Endothelial cell of umbilical vein (primary cell): ENCODE measurements at regions not wholly inside any gene's neighbourhood (a gene's known extent, or its start where the extent isn't known, plus 50 kb on each side); places are given as distances from the start of the nearest gene placed in this dataset.

Experiments used
- BruUV-seq: library from RNA; stranded (reverse); fragments of 400-500 nt; replicated peaks from 2 replicates; lab custom pipeline; 2021; lab: Mats Ljungman, UMichigan
- CTCF ChIA-PET: fragments of 300-600, 350-600 bp; sonication (Branson Sonifier 250); formaldehyde crosslinking; loops from one replicate; lab custom pipeline; 2021; ENCODE audit warnings: antibody characterized with exemption, inconsistent platforms; lab: Charles Lee
- POLR2A ChIA-PET: fragments of 300-600, 350-600 bp; sonication (Branson Sonifier 250); formaldehyde crosslinking; loops from one replicate; lab custom pipeline; 2021; ENCODE audit warnings: antibody characterized with exemption, inconsistent platforms; lab: Charles Lee
- DNase-seq: peaks from one replicate; pipeline ENCODE4 v3.0.0-alpha.2; 2011; ENCODE audit warnings: low read depth, low spot score
- FAIRE-seq: peaks from 2 replicates; lab custom pipeline; 2011; peaks lifted over from hg19 to GRCh38; lab: Jason Lieb, UNC
- H2AFZ ChIP-seq: 2 replicates; pipeline ENCODE4 v1.6.0; 2012; ENCODE audit warnings: low read depth, low read length, control low read depth, inconsistent platforms
- H3K27ac ChIP-seq: 2 replicates; pipeline ENCODE4 v1.5.1; 2011; ENCODE audit warnings: low read depth, mild to moderate bottlenecking, control low read depth, low read length, moderate library complexity; ENCODE audit not compliant: insufficient read depth
- H3K27me3 ChIP-seq, 2 experiments: 2 replicates each; pipeline versions ENCODE4 v1.6.0 to v1.6.1; 2011; ENCODE audit warnings: low read length in 2 of 2, mixed read lengths in 1 of 2; ENCODE audit not compliant: control insufficient read depth in 2 of 2, insufficient read depth in 2 of 2
- H3K36me3 ChIP-seq, 2 experiments: 2 replicates in 1 of 2; 3 replicates in 1 of 2; pipeline ENCODE4 v1.5.1; 2011; ENCODE audit warnings: low read length in 2 of 2, mild to moderate bottlenecking in 1 of 2, moderate library complexity in 1 of 2; ENCODE audit not compliant: control insufficient read depth in 2 of 2, insufficient read depth in 2 of 2; ENCODE audit errors: extremely low read depth in 1 of 2
- H3K4me1 ChIP-seq: 3 replicates; pipeline ENCODE4 v1.5.1; 2011; ENCODE audit warnings: mild to moderate bottlenecking, low read length; ENCODE audit not compliant: control insufficient read depth, insufficient read depth; ENCODE audit errors: extremely low read depth
- H3K4me2 ChIP-seq: 2 replicates; pipeline ENCODE4 v1.6.1; 2011; ENCODE audit warnings: low read length, control low read depth, mixed read lengths; ENCODE audit not compliant: insufficient read depth
- H3K4me3 ChIP-seq, 3 experiments: fragments of 200-600 bp in 1 of 3; sonication (generic), shearing (Covaris generic) in 1 of 3; replicated peaks in 1 of 3; 2 replicates each; pipeline ENCODE4 v1.5.1; 2011 to 2016; ENCODE audit warnings: control low read depth in 3 of 3, low read length in 3 of 3, mild to moderate bottlenecking in 2 of 3, inconsistent platforms in 1 of 3, low read depth in 1 of 3, moderate library complexity in 1 of 3; ENCODE audit not compliant: insufficient read depth in 1 of 3
- H3K79me2 ChIP-seq: 2 replicates; pipeline ENCODE4 v1.6.0; 2012; ENCODE audit warnings: low read length, inconsistent platforms; ENCODE audit not compliant: control insufficient read depth, insufficient read depth
- H3K9ac ChIP-seq: replicated peaks from 2 replicates; pipeline ENCODE3; 2011; ENCODE audit warnings: low read length, control low read depth; ENCODE audit not compliant: insufficient read depth; ENCODE audit errors: extremely low read depth
- H3K9me1 ChIP-seq: replicated peaks from 3 replicates; pipeline ENCODE4 v1.6.0; 2011; ENCODE audit warnings: mild to moderate bottlenecking, low read length; ENCODE audit not compliant: control insufficient read depth, insufficient read depth; ENCODE audit errors: extremely low read depth
- H3K9me3 ChIP-seq: replicated peaks from 2 replicates; pipeline ENCODE4 v1.5.1; 2012; ENCODE audit warnings: low read length, inconsistent platforms; ENCODE audit not compliant: control insufficient read depth, insufficient read depth
- H4K20me1 ChIP-seq: replicated peaks from 2 replicates; pipeline ENCODE3; 2011; ENCODE audit warnings: mild to moderate bottlenecking, low read length; ENCODE audit not compliant: control insufficient read depth, insufficient read depth; ENCODE audit errors: extremely low read depth
- EZH2 ChIP-seq: IDR thresholded peaks from 2 replicates; pipeline ENCODE4 v1.6.1; 2012; ENCODE audit warnings: borderline replicate concordance, low read depth, mild to moderate bottlenecking, moderate library complexity, low read length, inconsistent platforms; ENCODE audit not compliant: severe bottlenecking
- FOS ChIP-seq: IDR thresholded peaks from 2 replicates; pipeline ENCODE4 v1.6.1; 2011; ENCODE audit warnings: mild to moderate bottlenecking, low read length, moderate library complexity, borderline replicate concordance; ENCODE audit not compliant: insufficient read depth
- GATA2 ChIP-seq: IDR thresholded peaks from 2 replicates; pipeline ENCODE4 v1.7.0; 2011; ENCODE audit warnings: low read depth, mild to moderate bottlenecking, moderate library complexity, mixed read lengths, low read length; ENCODE audit not compliant: insufficient read length, insufficient read depth
- JUN ChIP-seq: IDR thresholded peaks from 2 replicates; pipeline ENCODE4 v1.6.1; 2011; ENCODE audit warnings: borderline replicate concordance, low read depth; ENCODE audit not compliant: insufficient read length, insufficient read depth
- MYC ChIP-seq: IDR thresholded peaks from one replicate; pipeline ENCODE4 v1.6.1; 2011; ENCODE audit warnings: mild to moderate bottlenecking, low read depth, low read length
- POLR2A ChIP-seq: IDR thresholded peaks from 2 replicates; pipeline ENCODE4 v1.6.1; 2012; ENCODE audit warnings: low read depth, mild to moderate bottlenecking, control low read depth, low read length
- POLR2AphosphoS5 ChIP-seq: IDR thresholded peaks from 2 replicates; pipeline ENCODE4 v1.6.1; 2012; ENCODE audit warnings: low read depth, mild to moderate bottlenecking, control low read depth, low read length, moderate library complexity; ENCODE audit not compliant: insufficient read depth
- dilution Hi-C: fragments of 300-500 bp; cut with MboI; formaldehyde crosslinking; loops from one replicate; pipeline ENCODE4 v1.15.0; 2019; ENCODE audit warnings: low sequenced_read_pairs; ENCODE audit not compliant: extremely low pct_ligation_motif_present
- intact Hi-C: fragments of 100-400 bp; cut with micrococcal nuclease; formaldehyde crosslinking; loops from one replicate; pipeline ENCODE4 v1.10.0; 2022
- TF ChIP-seq, protein P1 (sequence below), 2 donors: IDR thresholded peaks; 1 replicate in 1 of 2; 2 replicates in 1 of 2; pipeline ENCODE4 v1.5.1; 2011; ENCODE audit warnings: low read length in 2 of 2, mild to moderate bottlenecking in 2 of 2, moderate library complexity in 2 of 2, control low read depth in 1 of 2, inconsistent platforms in 1 of 2, low read depth in 1 of 2; ENCODE audit not compliant: insufficient read depth in 1 of 2; ENCODE audit errors: extremely low read depth in 1 of 2
- TF ChIP-seq, protein P2 (sequence below): IDR thresholded peaks from 2 replicates; pipeline ENCODE4 v1.6.1; 2011; ENCODE audit not compliant: insufficient read depth, insufficient read length

DNA sequence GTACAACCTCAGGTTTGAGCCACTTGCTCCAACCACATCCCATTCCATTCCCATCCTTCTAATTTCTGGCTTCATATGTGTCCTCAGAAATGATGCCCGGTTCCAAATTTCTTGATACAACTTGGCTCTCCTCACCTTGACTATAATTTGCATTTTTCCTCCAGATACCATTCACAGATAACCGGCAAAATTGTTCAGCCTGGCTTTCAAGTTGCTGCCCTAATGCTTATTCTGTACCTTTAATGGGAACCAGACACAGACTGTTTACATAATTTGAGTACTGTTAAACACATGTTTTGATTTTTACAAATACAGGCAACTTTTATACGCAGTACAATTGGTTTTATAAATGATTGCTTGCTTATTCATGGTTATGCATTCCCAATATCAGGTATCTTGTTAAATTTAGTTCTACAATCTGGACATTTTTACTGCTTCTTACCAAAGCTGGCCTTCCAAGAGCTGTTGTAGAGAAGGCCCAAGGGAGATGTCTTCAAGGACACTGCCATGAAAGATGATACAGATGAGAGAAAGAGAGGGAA, 649.5 kb upstream of the CAMK1G start:
- POLR2A ChIA-PET: no interaction called here
- no peak for FAIRE-seq
- BruUV-seq: no TSS peak

DNA sequence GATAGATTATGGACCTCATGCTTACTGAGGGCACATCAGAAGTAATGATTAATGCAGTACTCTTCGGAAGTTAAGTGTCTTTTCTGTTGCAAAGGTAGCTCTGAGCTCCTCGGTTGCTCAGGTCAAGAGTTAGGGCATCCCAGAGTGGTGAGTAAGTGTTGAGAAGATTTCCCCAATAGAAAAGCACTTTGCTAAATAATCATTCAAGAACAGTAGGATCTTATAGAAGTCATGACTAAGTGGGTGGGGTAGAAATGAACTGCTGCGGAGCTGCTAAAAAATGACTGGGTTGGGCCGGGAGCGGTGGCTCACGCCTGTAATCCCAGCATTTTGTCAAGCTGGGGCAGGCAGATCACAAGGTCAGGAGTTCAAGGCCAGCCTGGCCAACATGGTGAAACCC, 648.6 kb upstream of the CAMK1G start:
- BruUV-seq: no TSS peak
- FAIRE-seq (no peak), DNase-seq (no peak)
- H3K9me1 ChIP-seq: no peaks in the 10 kb centered on the region
- dilution Hi-C loops: no loop called here
- no peak overlapping the region for H3K4me3 ChIP-seq
- H3K9me3 ChIP-seq: no peaks in the 10 kb centered on the region
- intact Hi-C loops: no loop called here
- no peak overlapping the region for H3K9ac ChIP-seq
- no peaks in the 10 kb centered on the region for H3K27me3 ChIP-seq
- POLR2A ChIA-PET: no interaction called here
- no peaks in the 10 kb centered on the region for H3K79me2 ChIP-seq
- H3K27ac ChIP-seq: no peak overlapping the region
- CTCF ChIA-PET: interaction anchor here (0.6 kb wide), 1 partner anchor 1761 kb away, joined by 3 read pairs; no protein-coding TSS in a partner anchor
- no peaks in the 10 kb centered on the region for H3K36me3 ChIP-seq
- no peak overlapping the region for H2AFZ ChIP-seq
- no peaks in the 10 kb centered on the region for H4K20me1 ChIP-seq
- H3K4me2 ChIP-seq: no peak overlapping the region
- H3K4me1 ChIP-seq: no peaks in the 10 kb centered on the region
- TF ChIP-seq, protein P1, sequence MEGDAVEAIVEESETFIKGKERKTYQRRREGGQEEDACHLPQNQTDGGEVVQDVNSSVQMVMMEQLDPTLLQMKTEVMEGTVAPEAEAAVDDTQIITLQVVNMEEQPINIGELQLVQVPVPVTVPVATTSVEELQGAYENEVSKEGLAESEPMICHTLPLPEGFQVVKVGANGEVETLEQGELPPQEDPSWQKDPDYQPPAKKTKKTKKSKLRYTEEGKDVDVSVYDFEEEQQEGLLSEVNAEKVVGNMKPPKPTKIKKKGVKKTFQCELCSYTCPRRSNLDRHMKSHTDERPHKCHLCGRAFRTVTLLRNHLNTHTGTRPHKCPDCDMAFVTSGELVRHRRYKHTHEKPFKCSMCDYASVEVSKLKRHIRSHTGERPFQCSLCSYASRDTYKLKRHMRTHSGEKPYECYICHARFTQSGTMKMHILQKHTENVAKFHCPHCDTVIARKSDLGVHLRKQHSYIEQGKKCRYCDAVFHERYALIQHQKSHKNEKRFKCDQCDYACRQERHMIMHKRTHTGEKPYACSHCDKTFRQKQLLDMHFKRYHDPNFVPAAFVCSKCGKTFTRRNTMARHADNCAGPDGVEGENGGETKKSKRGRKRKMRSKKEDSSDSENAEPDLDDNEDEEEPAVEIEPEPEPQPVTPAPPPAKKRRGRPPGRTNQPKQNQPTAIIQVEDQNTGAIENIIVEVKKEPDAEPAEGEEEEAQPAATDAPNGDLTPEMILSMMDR (IDR thresholded peaks at IDR 0.05; ENCODE audit: extremely low read depth in 1 of 2, insufficient read depth in 1 of 2, low read depth in 1 of 2, low read length in 2 of 2): no peak
- no peak for TF ChIP-seq EZH2
- no peak for TF ChIP-seq POLR2AphosphoS5
- TF ChIP-seq POLR2A: no peak
- no peak for TF ChIP-seq GATA2
- TF ChIP-seq JUN: no peak
- TF ChIP-seq MYC: no peak
- TF ChIP-seq FOS: no peak
- TF ChIP-seq, protein P2, sequence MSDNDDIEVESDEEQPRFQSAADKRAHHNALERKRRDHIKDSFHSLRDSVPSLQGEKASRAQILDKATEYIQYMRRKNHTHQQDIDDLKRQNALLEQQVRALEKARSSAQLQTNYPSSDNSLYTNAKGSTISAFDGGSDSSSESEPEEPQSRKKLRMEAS: no peak

More for the DNA sequence above, 649.5 kb upstream of the CAMK1G start:
- intact Hi-C loops (no loop called here), dilution Hi-C loops (no loop called here)
- Histone ChIP-seq H3K4me1 (no peaks in the 10 kb centered on the region), H3K9ac (no peak overlapping the region), H3K79me2 (no peaks in the 10 kb centered on the region), H2AFZ (no peak overlapping the region), H3K4me2 (no peak overlapping the region), H3K9me3 (no peaks in the 10 kb centered on the region), H3K36me3 (no peaks in the 10 kb centered on the region), H3K4me3 (no peak overlapping the region), H3K9me1 (no peaks in the 10 kb centered on the region), H3K27me3 (no peaks in the 10 kb centered on the region), H3K27ac (no peak overlapping the region), H4K20me1 (no peaks in the 10 kb centered on the region)
- no peak for DNase-seq
- CTCF ChIA-PET: no interaction called here
- TF ChIP-seq JUN: no peak
- no peak for TF ChIP-seq GATA2
- TF ChIP-seq, protein P2: no peak
- no peak for TF ChIP-seq POLR2A
- TF ChIP-seq MYC: no peak
- TF ChIP-seq POLR2AphosphoS5: no peak
- TF ChIP-seq EZH2: no peak
